Pancreas (tissue), 10 donors: ENCODE measurements at regions not wholly inside any gene's neighbourhood (a gene's known extent, or its start where the extent isn't known, plus 50 kb on each side); places are given as distances from the start of the nearest gene placed in this dataset.
A peak's percentile ranks its signal among the peaks of the same experiment; 100 is the strongest.

Source experiments
- ATAC-seq, 4 donors: fragments of 200-7000 bp; cut with Tn5 transposase; one replicate each; pipeline versions ENCODE4 v1.8.0 to v1.9.1; 2020; ENCODE audit warnings: mild to moderate bottlenecking in 4 of 4, moderate library complexity in 4 of 4
- DNase-seq, 6 donors: peaks; one replicate each; pipeline ENCODE4 v3.0.0-alpha.2; 2020
- FAIRE-seq: peaks from 2 replicates; lab custom pipeline; 2012; peaks lifted over from hg19 to GRCh38; lab: Jason Lieb, UNC
- H3K27ac ChIP-seq, 4 donors: fragments of 200-600 bp; sonication (generic); 1 replicate in 3 of 4; 2 replicates in 1 of 4; pipeline versions ENCODE4 v1.5.0 to v1.8.0; 2020
- H3K27me3 ChIP-seq, 4 donors: fragments of 200-600 bp; one replicate each; pipeline ENCODE4 v1.8.0; 2021
- H3K36me3 ChIP-seq, 3 donors: fragments of 200-600 bp; sonication (generic) in 1 of 3; one replicate each; pipeline versions ENCODE4 v1.5.0 to v1.8.0; 2020 to 2021
- H3K4me1 ChIP-seq, 3 donors: fragments of 200-600 bp; one replicate each; pipeline ENCODE4 v1.8.0; 2021
- H3K4me3 ChIP-seq, 4 donors: fragments of 200-600 bp; sonication (generic) in 2 of 4; one replicate each; pipeline versions ENCODE4 v1.5.0 to v1.8.0; 2020 to 2021
- H3K9me3 ChIP-seq, 4 donors: fragments of 200-600 bp; one replicate each; pipeline ENCODE4 v1.8.0; 2021
- CTCF ChIP-seq, 4 donors: fragments of 200-600 bp; sonication (generic) in 3 of 4; IDR thresholded peaks; one replicate each; pipeline versions ENCODE4 v1.5.0 to v1.8.0; 2021; ENCODE audit warnings: antibody characterized with exemption in 4 of 4
- WGBS, 2 donors: extraction: QIAGEN DNeasy Blood & Tissue Kit; methylation state at CpG; one replicate each; pipeline ENCODE4 v1.1.7; 2013; 5-methylcytosine and 5-hydroxymethylcytosine counted together
- intact Hi-C, 3 donors: fragments of 100-400 bp; cut with DNase I; formaldehyde crosslinking; loops; one replicate each; pipeline versions ENCODE4 v1.11.1 to v1.14.2; 2022
- donor health status: healthy with polysubstance abuse.
- donor health status: DM: no; HTN: no; CAD: no; lungs with moderate emphysema.
- donor health status: DM: no; HTN: no; CAD: no.
- donor health status: control.
- donor health status: control.
- donor health status: Bipolar disorder and iron deficiency.
- donor health status: DM: yes; HTN: yes; CAD: no.
- donor health status: DM: no; HTN: no; CAD: no.
- donor health status: DM: no; HTN: no; CAD: no.
- donor health status: DM: yes; HTN: yes; CAD: no.

- FAIRE-seq: peak; percentile 72
- WGBS, 2 donors: 38 to 55% methylated on average over 1 of the region's 1 CpG
- no peak for ATAC-seq
- Histone ChIP-seq H3K27ac (no peak overlapping the region), H3K36me3 (no peaks in the 10 kb centered on the region), H3K9me3 (no peaks in the 10 kb centered on the region), H3K27me3 (no peaks in the 10 kb centered on the region), H3K4me3 (no peak overlapping the region), H3K4me1 (no peaks in the 10 kb centered on the region)
- DNase-seq: no peak
- intact Hi-C loops: no loop called here
- no peak for TF ChIP-seq CTCF (IDR thresholded peaks at IDR 0.05)
Measured at GRCh38 chr18:41331661-41332060, 623.4 kb upstream of the PIK3C3 start.

- FAIRE-seq (no peak), DNase-seq (no peak), ATAC-seq (no peak)
- Histone ChIP-seq H3K27ac (no peak overlapping the region), H3K36me3 (no peaks in the 10 kb centered on the region), H3K4me1 (no peaks in the 10 kb centered on the region), H3K9me3 (no peaks in the 10 kb centered on the region), H3K4me3 (no peak overlapping the region), H3K27me3 (no peaks in the 10 kb centered on the region)
- WGBS, 2 donors: 48 to 57% methylated on average over 2 of the region's 2 CpGs
- no peak for TF ChIP-seq CTCF (IDR thresholded peaks at IDR 0.05)
- intact Hi-C loops: no loop called here
Measured at GRCh38 chr18:41326311-41326710, 628.7 kb upstream of the PIK3C3 start.

- H3K9me3 ChIP-seq: no peaks in the 10 kb centered on the region
- ATAC-seq (no peak), DNase-seq (no peak), FAIRE-seq (no peak)
- H3K4me3 ChIP-seq: no peak overlapping the region
- H3K27ac ChIP-seq: no peak overlapping the region
- 59 to 76% methylated on average over 2 of the region's 2 CpGs for WGBS, 2 donors
- intact Hi-C loops: no loop called here
- H3K4me1 ChIP-seq: no peaks in the 10 kb centered on the region
- no peaks in the 10 kb centered on the region for H3K27me3 ChIP-seq
- TF ChIP-seq CTCF (IDR thresholded peaks at IDR 0.05): no peak
- H3K36me3 ChIP-seq: no peaks in the 10 kb centered on the region
Measured at GRCh38 chr18:41324934-41325333, 630.1 kb upstream of the PIK3C3 start.

- Histone ChIP-seq H3K9me3 (no peaks in the 10 kb centered on the region), H3K36me3 (no peaks in the 10 kb centered on the region), H3K4me3 (no peak overlapping the region), H3K27me3 (no peaks in the 10 kb centered on the region), H3K4me1 (no peaks in the 10 kb centered on the region), H3K27ac (no peak overlapping the region)
- no peak for FAIRE-seq
- no peak for TF ChIP-seq CTCF (IDR thresholded peaks at IDR 0.05)
- no peak for DNase-seq
- 53 to 67% methylated on average over 2 of the region's 2 CpGs for WGBS, 2 donors
- intact Hi-C loops: no loop called here
- ATAC-seq: no peak
Measured at GRCh38 chr18:41324020-41324791, 630.8 kb upstream of the PIK3C3 start.

GRCh38 chr18:41323044-41323443 is 632.0 kb upstream of the PIK3C3 start:
- Histone ChIP-seq H3K9me3 (no peaks in the 10 kb centered on the region), H3K4me1 (no peaks in the 10 kb centered on the region), H3K27me3 (no peaks in the 10 kb centered on the region), H3K36me3 (no peaks in the 10 kb centered on the region), H3K27ac (no peak overlapping the region), H3K4me3 (no peak overlapping the region)
- DNase-seq (no peak), FAIRE-seq (no peak), ATAC-seq (no peak)
- intact Hi-C loops: no loop called here
- TF ChIP-seq CTCF (IDR thresholded peaks at IDR 0.05): no peak
